ENCODE measurements at regions not wholly inside any gene's neighbourhood (a gene's known extent, or its start where the extent isn't known, plus 50 kb on each side); places are given as distances from the start of the nearest gene placed in this dataset.

- no peak for DNase-seq (ENCODE audit: low read depth in 3 of 3)
Measured at GRCh38 chr11:93963072-93963471, 58.1 kb upstream of the HEPHL1 start.

- no peak for DNase-seq (ENCODE audit: low read depth in 3 of 3)
Measured at GRCh38 chr11:93967258-93967657, 53.9 kb upstream of the HEPHL1 start.

DNA sequence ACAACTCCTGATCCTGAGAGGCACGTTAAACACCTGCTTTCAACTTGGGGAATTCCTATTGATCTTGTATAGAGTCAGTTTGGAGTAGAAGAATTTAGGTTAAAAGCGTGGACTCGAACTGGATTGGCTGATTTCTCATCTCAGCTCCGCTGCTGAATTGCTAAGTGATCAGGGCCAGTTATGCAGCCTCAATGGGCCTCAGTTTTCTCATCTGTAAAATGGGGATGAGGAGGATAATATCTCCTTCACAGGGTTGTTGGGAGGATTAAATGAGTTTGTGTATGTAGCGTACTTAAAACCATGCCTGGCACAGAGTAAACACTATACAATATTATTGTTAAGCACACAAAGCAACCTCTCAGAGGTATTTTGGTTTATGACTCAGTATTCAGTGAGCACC lies 53.2 kb upstream of the HEPHL1 start:
- no peak for DNase-seq (ENCODE audit: low read depth in 3 of 3)

DNA sequence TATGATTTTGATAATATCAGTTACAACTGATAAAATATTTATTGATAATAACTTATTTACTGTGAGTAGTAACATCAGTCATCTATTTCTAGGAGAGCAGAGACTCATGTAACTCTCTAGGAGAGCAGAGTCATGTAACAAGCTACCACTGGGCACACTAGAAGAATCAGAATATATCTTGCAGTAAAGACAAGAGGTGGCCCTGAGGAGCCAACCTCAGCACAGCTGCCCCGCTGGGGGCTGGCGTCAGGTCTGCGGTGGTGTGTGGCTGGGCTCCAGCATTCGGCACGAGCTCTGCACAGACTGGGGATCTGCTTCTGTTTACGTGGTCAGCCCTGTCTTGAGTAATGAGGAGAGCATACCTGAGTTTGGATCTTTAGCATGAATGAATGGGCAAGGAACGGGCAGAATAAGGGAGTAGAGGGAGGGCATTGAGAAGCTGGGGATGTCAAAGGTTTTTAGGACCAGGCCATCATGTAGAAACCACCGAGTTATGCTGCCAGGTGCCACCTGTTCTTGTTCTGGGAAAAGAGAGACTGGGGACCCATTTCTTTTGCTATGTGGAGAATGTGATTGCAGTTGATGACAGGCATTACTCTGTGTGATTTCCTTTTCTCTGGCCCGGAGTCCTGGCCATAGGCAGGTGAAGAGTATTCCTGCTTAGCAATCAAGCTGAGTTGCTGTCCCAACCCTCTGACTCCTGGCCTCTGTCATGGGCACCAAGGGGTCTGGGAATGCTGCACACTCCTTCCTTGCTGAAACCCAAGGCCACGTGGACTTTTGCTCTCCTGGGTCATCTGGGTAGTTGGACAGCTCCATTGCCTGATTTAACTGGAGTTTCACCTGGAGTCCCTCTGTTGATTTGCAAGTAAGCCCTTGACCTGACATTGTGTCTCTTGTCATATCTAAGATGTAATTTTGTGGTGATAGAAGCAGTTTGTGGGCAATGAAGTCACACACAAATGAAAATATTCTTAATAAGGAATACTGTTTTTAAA lies 50.9 kb upstream of the HEPHL1 start:
- no peak for DNase-seq (ENCODE audit: low read depth in 3 of 3)
